AG04450 (cell line): ENCODE measurements at regions not wholly inside any gene's neighbourhood (a gene's known extent, or its start where the extent isn't known, plus 50 kb on each side); places are given as distances from the start of the nearest gene placed in this dataset.

Experiments
- CTCF ChIA-PET: fragments of 300-600, 350-600 bp; formaldehyde crosslinking; extraction: SDS; loops from one replicate; lab custom pipeline; 2022; ENCODE audit warnings: antibody characterized with exemption, inconsistent platforms; lab: Charles Lee
- POLR2A ChIA-PET: fragments of 350-600 bp; formaldehyde crosslinking; extraction: SDS; loops from one replicate; lab custom pipeline; 2021; ENCODE audit warnings: antibody characterized with exemption, inconsistent platforms; lab: Yijun Ruan, JAX
- DNase-seq: peaks from one replicate; pipeline ENCODE4 v3.0.0-alpha.2; 2011; ENCODE audit warnings: low read depth, low spot score
- H3K27ac ChIP-seq: one replicate; pipeline ENCODE4 v1.5.1; 2012; ENCODE audit warnings: low read depth, low read length, control low read depth
- H3K27me3 ChIP-seq: one replicate; pipeline ENCODE4 v1.6.0; 2012; ENCODE audit warnings: low read length; ENCODE audit not compliant: control insufficient read depth, insufficient read depth
- H3K4me3 ChIP-seq: 2 replicates; pipeline ENCODE4 v1.5.1; 2011; ENCODE audit warnings: mild to moderate bottlenecking, low read depth, low read length, control low read depth
- H3K9me3 ChIP-seq: 2 replicates; pipeline ENCODE4 v1.5.1; 2012; ENCODE audit warnings: low read length; ENCODE audit not compliant: control insufficient read depth, insufficient read depth
- CTCF ChIP-seq: IDR thresholded peaks from 2 replicates; pipeline ENCODE4 v1.5.1; 2011; ENCODE audit warnings: low read depth, low read length, control low read depth, inconsistent platforms

- ChIA-PET POLR2A (no interaction called here), CTCF (no interaction called here)
- Histone ChIP-seq H3K27me3 (no peaks in the 10 kb centered on the region), H3K27ac (no peak overlapping the region), H3K4me3 (no peak overlapping the region), H3K9me3 (no peaks in the 10 kb centered on the region)
- DNase-seq = no peak
- TF ChIP-seq CTCF = no peak
Measured at GRCh38 chr2:221137385-221137784, 434.7 kb downstream of the EPHA4 start.

- Histone ChIP-seq H3K9me3 (no peaks in the 10 kb centered on the region), H3K27ac (no peak overlapping the region), H3K4me3 (no peak overlapping the region), H3K27me3 (no peaks in the 10 kb centered on the region)
- CTCF ChIA-PET = no interaction called here
- no peak for TF ChIP-seq CTCF
- no peak for DNase-seq
- POLR2A ChIA-PET = no interaction called here
Measured at GRCh38 chr2:221142341-221142740, 429.8 kb downstream of the EPHA4 start.

GRCh38 chr2:221143231-221143630, 428.9 kb downstream of the EPHA4 start:
- Histone ChIP-seq H3K27ac (no peak overlapping the region), H3K27me3 (no peaks in the 10 kb centered on the region), H3K9me3 (no peaks in the 10 kb centered on the region), H3K4me3 (no peak overlapping the region)
- ChIA-PET CTCF (no interaction called here), POLR2A (no interaction called here)
- no peak for TF ChIP-seq CTCF
- no peak for DNase-seq

- TF ChIP-seq CTCF = no peak
- Histone ChIP-seq H3K4me3 (no peak overlapping the region), H3K27me3 (no peaks in the 10 kb centered on the region), H3K9me3 (no peaks in the 10 kb centered on the region), H3K27ac (no peak overlapping the region)
- POLR2A ChIA-PET = no interaction called here
- no peak for DNase-seq
- CTCF ChIA-PET = no interaction called here
Measured at GRCh38 chr2:221144909-221145308, 427.2 kb downstream of the EPHA4 start.

DNA sequence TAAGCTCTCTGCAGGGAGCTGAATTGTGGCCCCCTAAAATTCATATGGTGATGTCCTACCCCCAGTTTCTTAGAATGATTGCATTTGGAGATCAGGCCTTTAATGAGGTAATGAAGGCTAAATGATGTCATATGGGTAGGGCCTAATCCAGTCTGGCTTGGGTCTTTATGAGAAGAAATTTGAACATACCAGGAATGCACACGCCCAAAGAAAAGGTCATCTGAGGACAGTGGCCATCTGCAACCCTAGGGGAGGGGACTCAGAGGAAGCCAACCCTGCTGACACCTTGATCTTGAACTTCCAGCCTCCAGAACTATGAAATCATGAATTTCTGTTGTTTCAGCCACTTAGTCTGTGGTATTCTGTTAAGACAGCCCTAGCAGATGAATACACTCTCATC, 426.7 kb downstream of the EPHA4 start:
- ChIA-PET POLR2A (no interaction called here), CTCF (no interaction called here)
- Histone ChIP-seq H3K27me3 (no peaks in the 10 kb centered on the region), H3K27ac (no peak overlapping the region), H3K4me3 (no peak overlapping the region), H3K9me3 (no peaks in the 10 kb centered on the region)
- DNase-seq = no peak
- TF ChIP-seq CTCF = no peak
